CD4-positive, alpha-beta T cell treated with Interleukin-6 at 100 ng/mL for 8 hours (primary cell): ENCODE measurements at regions not wholly inside any gene's neighbourhood (a gene's known extent, or its start where the extent isn't known, plus 50 kb on each side); places are given as distances from the start of the nearest gene placed in this dataset.

Experiments used
- DNase-seq: peaks from one replicate; pipeline ENCODE4 v3.0.0-alpha.2; 2020; ENCODE audit warnings: mixed read lengths, low spot score

DNA sequence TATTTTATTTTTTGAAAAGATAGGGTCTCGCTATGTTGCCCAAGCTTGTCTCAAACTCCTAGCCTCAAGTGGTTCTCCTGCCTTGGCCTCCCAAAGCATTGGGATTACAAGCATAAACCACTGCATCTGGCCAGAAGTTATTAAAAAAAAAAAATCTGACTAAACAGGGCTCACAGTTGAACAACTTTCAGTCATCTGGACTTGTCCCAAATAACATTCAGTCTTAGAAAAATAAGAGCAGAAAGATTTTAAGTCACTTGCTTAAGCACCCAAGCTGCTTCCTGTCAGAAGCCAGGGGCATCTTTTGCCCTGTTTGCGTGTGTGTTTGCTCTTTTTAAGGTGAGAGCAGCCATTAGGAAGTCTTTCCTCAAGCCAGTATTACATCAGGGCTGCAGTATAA, 286.8 kb downstream of the LMO4 start:
- DNase-seq, result no peak

DNA sequence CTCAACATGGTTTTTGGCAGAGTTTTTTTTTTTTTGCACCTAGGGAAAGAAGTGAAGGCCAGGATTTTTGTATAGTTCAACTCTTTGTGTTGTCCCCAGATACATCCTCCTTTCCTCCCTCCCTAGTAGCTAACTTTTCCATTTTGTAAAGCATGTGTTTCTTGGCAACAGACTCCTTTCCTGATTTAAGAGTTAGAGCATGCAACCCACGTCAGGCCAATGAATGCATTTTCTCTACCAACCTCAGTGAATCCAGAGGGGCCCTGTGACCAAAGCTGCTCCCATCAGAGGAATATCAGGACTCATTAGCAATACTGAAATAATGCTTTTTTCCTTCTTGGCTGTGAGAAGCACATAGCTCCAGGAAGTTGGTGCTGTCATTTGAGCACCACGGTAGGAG, 287.2 kb downstream of the LMO4 start:
- no peak for DNase-seq

DNA sequence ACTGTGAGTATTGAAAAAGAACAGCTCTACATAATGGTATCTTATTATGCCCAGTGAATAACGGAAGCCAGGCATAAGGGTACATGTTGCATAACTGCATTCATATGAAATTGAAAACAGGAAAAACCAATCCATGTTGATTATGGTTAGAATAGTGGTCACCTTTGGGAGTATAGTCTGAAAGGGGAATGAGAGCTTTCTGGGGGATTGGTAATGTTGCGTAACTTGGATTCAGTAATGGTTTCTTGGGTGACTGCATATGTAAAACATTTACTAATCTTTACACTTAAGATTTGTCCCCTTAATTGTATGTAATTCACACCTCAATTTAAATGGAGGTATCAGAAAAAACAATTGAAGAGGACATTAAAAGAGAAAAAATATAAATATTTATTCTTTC, 292.1 kb downstream of the LMO4 start:
- DNase-seq, result no peak

DNA sequence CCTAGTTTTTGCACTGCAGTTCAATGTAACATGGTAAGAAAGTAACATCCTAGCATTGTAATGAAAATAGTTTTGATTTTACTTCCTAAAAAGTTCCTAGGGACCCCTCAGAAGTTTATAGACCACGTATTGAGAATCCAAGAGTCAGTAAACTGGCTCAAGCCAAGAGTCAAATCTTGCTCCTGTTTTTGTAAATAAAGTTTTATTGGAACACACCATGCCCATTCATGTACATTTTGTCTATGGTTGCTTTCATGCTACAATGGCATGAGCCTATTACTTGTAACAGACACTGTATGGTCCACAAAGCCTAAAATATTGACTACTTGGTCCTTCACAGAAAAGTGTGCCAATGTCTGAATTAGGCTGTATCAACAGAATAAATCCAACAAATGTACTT, 301.0 kb downstream of the LMO4 start:
- no peak for DNase-seq

DNA sequence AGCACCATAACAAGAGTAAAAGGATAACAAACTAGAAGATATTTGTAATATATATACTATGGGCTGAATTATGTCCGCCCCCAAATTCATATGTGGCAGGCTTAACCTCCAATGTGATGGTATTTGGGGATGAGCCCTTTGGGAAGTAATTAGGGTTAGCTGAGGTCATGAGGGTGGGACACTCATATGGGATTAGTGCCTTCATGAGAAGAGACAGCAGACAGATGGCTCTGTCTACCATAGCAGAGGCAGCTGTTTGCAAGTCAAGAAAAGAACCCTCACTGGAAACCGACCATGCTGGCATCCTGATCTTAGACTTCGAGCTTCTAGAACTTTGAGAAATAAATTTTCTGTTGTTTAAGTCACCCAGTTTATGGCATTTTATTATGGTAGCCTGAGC, 303.6 kb downstream of the LMO4 start:
- no peak for DNase-seq

DNA sequence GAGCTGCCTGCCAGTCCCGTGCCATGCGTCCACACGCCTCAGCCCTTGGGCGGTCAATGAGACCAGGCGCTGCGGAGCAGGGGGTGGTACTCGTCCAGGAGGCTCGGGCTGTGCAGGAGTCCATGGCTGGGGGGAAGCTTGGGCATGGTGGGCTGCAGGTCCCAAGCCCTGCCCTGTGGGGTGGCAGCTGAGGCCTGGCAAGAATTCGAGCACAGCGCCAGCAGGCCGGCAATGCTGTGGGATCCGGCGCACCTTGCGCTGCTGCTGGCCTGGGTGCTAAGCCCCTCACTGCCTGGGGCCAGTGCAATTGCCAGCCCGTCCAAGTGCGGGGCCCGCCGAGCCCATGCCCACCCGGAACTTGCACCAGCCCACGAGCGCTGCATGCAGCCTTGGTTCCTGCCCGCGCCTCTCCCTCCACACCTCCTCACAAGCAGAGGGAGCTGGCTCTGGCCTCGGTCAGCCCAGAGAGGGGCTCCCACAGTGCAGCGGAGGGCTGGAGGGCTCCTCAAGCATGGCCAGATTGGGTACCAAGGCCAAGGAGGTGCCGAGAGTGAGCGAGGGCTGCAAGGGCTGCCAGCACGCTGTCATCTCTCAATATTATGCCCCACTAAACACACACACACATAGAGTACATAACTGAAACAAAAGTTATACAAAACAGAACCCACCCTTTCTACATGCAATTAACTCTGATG, 307.7 kb downstream of the LMO4 start:
- DNase-seq, result no peak

DNA sequence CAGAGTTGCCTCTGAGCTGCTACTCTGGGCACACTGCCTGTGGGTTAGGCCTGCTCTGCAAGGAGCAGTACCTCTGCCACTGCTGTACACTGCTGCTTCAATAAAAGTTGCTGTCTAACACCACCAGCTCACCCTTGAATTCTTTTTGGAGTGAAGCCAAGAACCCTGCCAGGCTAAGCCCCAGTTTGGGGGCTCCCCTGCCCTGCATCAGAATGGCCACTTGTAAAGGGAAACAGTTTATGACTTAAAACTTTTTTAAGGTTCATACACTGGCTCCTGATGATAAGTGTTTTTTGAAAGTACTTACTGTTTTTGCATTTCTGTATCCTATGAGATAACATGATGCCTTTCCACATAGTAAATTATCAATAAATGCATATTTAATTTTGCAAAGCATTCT, 310.0 kb downstream of the LMO4 start:
- DNase-seq, result no peak

DNA sequence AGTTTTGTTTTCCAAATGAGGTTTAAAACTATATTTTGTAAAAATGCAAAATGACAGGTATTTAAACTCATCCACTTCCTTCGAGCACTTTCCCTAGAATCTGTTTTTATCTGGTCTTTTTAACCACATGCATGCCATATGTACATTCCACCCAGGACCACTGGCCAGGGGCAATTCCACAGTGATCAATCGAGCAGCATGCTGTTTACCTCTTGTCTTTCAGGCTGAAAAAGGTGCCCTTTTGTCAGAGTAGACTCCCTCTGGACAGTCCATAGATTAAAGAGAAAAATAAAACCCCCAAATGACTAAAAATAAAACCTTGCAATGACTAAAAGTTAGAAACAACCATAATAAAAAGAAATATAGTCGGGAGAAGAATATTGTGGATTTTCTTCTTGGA, 313.3 kb downstream of the LMO4 start:
- no peak for DNase-seq

DNA sequence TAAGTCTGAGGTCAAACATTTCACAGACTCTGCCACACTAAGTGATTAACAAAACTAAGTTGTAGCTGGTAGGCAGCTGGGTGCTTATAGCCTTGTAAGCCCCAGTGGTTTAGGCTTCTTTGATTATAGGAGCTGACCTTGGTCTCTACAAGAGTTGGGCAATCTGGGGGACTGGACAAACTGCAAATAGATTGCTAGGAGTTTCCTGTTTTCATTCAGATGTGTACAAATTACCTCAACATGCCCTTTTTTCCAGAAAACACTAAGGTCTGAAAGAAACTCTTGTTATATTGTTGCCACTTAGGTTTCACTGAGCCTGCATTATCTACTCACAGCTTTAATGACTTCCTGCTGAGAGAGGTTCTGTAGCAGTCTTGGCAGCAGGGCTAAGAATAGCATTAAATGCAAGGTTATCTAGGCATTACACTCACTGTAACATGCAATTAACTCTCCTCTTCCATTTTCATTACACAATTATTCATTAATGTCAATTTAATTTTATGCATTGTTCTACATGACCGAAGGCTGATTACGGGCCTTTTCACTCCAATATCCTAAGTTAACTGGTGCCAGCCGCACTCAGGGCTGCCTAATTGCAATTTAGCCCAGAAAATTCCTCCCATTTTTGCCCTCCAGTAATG, 314.0 kb downstream of the LMO4 start:
- no peak for DNase-seq

DNA sequence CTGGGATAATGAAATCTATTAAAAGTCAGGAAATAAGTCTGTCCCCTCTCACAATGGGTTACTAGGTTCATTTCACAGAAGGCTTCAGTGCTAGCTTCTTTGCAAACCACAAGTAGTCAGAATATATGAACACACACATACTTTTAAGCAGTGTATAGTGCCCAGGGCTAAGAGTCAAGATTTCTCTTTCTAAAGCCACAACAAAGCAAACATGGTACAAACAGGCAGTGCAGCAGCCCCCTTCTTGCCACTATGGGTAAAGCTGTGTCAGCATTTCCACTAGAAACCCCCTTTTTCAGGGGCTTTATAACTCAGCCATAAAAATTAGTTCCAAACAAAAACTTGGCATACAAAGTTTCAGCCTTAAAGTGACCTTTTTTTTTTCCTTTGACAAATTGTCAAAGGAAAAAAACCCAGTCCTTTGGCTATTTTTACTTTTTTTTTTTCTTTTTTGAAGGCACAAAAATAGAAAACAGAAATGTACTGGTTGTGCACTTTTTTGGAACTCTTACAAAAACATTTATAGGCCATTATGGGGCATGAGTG, 315.4 kb downstream of the LMO4 start:
- DNase-seq, result no peak

DNA sequence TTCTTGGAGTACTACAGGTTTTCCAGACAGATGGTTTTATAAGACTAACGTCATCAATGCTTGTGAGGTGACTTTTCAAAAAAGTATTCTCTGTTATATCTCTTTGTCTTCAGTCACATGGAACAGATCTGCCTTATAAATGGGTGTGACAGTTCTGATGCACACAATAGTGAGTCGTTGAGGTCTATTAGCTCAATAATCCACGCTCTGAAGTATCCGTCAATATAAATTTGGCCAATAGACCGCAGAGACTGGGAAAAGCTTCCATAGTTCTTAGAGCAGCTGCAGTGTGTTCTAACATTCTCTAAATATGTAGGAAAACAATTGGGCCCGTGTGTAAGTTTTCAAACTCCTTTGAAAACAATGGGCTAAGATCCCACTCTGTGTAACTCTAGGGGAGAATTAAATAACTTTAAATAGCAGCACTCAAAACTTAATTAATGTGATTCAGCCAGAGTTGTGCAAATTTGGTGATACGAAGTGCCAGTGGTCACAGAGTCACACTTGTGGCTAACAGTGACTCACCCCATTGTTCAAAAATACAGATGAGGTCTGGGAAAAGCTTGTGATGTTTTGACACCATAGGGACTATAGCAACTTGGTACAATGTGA, 316.0 kb downstream of the LMO4 start:
- DNase-seq, result no peak

DNA sequence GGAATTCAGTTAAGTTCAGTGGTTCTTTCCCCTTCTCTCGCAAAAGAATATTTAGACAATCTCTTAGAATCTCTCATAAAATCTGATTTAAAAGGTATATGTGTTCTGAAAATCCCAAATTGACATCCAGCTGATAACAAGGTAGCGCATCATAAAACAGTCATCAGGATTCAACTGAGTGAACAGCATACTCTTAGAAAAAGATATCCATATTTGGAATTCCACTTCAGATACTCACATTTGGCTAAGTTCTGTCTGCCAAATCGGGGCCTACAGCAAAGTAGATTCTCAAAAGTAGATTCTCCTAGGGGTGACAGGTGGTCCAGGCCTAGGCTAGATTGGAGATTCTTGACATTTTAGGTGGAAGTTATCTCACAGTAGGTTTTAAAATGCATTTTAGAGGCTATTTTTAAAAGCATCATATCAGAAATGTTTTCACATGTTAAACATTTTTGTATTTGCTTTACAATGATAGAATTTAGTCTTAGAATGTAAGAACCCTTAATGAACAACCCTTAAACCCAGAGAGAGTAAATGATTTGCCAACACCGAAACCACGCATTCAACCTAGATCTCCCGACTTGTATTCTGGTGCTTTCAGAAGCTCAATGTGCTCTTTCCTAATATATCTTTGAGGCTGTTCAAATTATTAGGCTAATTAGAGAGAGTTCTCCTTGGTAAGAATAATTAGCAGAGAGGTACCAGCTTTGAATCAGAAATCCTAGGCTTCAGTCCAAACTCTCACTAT, 318.9 kb downstream of the LMO4 start:
- no peak for DNase-seq

DNA sequence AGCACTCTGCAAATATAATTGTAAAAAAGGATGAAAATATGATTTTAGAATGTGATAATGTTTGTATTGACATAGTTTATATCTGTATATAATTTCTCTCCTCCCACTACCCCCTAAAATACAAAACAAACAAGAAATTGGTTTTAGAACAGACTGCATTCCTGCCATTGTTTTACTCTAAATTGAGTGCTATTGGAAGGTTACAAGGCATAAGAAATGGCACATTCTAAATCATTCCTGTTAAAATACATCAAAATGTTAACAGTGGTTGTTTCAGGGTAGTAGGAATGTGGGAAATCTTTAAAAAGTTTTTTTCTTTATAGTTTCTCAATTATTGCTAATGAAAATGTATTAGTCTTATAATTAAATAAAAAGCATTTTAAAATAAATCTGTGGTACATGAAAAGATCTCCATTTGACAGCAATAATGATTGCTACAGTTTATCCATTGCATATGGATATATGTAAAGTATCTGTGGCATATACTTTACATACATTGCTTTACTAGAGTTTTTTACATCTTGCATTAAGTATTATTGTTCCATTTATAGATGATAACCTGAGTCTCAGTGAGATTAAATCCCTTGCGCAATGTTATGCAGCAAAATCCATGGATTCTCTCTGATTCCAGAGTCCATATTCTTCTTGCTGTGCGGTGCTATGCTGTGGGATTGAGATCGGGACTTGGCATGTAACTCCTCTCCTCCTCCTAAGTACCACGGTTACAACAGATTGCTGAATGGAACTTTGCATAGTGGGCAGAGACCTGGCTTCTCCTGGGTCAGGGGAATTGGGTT, 319.8 kb downstream of the LMO4 start:
- DNase-seq, result no peak

DNA sequence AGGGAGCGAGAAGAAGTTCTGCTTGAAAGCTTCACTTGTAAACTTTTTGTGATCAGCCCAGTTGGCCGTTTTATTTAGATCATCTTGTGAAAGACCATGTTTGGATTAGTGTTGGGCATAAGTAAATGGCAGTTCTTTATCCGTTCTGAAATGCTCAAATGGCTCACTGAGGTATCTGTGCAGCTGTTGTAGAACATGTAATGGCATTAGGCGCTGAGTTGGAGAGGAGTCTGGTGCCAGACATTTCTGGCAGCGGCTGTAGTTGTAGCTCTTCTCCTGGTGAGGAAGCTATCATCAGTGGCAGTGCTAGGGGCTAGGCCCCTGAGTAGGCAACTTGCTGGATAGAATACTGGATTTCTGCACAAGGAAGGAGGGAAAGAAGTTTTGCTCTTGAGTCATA, 321.6 kb downstream of the LMO4 start:
- no peak for DNase-seq

DNA sequence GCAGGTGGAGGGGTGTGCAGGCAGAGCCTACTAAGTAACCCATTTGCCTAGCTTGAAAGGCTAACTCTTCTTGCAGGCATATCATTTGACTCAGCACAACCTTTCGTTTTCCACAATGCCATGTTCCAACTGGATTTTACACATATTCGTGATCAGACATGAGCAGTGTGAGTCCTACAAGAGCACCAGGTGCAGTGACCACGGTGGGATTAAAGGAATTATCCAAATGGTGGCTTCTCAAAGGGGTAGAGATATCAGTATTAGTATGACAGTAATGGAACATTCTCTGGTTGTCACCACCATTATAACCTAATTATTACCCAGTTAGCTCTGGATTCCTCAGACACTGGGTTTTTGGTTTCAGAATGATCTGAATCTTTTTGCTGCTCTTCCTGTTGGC, 323.5 kb downstream of the LMO4 start:
- no peak for DNase-seq

DNA sequence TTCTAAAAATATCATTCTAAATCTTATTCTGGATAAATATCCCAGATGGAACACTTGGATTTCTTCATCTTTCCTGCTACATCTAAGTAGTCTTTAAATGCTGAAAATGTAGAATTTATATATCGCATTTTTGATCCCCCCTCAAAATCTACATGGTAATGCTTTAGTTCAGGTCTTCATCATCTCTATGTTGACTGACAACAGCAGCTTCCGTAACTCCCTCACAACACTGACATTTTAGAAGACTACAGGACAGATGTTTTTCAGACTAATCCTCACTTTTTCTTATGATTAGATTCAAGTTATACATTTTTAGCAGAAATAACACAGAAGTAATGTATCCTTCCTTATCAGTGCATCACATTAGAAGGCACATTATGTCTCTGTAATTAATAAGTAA, 336.5 kb downstream of the LMO4 start:
- no peak for DNase-seq

DNA sequence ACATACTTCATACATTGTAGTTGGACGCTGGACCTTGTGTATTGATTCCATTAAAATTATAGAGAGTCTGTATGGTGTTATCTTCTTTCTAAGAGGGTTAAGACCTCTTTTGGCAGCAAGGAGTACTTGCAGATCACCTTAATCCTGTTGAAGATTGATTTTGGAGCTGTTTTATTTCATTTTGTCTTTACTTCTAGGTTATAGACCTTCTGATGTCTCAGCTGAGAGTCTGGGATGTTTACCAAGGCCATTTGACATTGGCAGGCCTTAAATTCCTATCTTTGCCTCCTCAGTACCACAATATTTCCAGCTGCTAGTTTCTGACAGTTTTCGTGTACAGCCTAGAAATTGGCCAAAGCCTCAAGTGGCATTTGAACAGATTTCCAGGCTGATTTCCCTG, 338.0 kb downstream of the LMO4 start:
- no peak for DNase-seq

DNA sequence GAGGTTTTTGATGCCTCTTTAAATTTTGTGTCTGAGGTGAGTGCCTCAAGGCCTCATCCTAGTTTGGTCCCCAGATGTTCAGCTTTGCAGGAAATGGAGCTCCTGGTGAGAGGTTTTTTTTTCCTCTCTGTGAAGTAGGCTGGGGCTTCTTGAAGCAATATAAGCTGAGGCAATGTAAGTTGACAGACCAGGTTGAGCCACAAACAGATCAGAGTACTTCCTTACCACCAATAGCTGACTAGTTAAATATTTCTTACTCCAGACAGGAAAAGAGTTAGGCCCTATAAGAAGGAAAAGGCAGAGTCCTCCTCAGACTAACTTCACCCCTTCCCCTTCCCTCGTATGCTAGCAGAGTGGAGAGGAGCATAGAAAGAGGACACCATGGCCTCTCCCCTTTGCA, 341.0 kb downstream of the LMO4 start:
- DNase-seq, result no peak

DNA sequence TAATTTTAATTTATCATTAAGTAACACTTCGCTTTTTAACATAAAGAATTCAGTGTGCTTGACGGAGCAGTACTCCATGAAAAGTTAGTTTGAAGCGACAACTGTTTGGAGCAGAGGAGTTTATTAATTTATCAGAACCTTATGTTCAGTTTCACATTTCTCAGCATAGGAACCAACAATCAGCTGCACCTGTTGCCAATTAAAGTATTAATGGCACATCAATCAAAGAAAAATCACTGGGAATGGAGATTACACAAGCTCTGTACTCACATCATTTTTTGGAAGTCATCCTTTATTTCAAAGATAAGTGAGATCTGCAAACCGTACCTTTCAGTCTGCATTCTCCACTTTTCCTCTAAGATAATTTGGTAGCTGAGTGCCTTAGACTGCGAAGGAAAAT, 344.6 kb downstream of the LMO4 start:
- DNase-seq, result no peak

DNA sequence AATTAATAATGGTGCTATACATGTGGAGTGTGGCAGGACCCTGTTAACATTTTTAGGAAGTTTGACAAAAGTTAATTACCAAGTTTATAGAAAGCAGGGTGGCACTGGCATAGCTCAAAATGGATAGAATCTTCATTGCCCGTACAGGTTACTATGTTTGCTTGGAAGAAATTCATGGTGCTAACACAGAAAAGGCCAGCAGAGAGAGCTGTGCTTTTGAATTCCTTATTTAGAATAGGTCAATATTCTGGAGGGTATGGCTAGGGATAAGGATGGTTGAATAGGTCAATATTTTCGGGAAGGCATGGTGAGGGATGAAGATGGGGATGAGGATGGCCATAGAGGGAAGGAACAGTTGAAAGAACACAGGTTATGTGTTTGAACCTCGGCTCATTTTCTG, 345.1 kb downstream of the LMO4 start:
- DNase-seq, result no peak

DNA sequence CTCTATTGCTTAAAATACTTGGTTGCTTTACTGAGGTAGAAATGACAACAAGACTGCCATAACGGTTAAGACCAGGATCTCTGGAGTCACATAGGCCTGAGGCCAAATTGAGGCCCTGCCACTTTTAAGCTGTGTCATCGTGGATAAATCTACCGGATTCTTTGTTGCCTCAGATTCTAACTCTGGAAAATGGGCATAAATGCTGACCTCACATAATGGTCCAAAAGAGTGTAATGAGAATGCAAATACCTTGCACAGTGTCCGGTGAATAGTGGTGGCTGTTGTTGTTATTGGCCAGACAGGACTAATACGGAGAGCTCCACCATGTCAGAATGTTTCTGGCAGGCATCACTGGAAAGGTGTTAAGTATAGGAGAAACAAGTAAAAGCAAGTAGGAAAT, 346.1 kb downstream of the LMO4 start:
- no peak for DNase-seq

DNA sequence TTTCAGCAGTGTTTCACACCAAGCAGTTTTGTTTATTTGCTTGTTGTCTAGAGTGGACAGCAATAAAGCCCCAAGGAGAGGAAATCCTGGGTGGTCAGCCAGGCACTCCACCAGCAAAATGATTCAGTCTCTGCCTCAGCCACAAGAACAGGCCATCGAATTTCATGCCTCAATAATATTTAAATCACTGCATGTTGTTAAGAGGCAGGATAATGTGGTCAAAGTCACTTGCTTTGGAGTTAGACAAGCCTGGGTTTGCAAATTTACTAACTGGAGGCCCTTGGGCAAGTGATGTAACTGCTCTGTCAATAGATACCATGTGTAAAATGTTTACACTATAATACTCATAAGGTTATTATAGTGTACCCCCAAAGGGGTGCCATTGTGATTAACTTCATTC, 349.6 kb downstream of the LMO4 start:
- no peak for DNase-seq
